Tibial artery (tissue), 4 donors: ENCODE measurements at regions not wholly inside any gene's neighbourhood (a gene's known extent, or its start where the extent isn't known, plus 50 kb on each side); places are given as distances from the start of the nearest gene placed in this dataset.

ENCODE experiments used
- DNase-seq, 2 donors: peaks; one replicate each; pipeline ENCODE4 v3.0.0-alpha.2; 2019
- H3K27ac ChIP-seq, 2 donors: fragments of 200-600 bp; sonication (generic) in 1 of 2; 1 replicate in 1 of 2; 2 replicates in 1 of 2; pipeline ENCODE4 v1.5.1; 2018 to 2019; ENCODE audit warnings: mild to moderate bottlenecking in 1 of 2
- H3K27me3 ChIP-seq, 2 donors: fragments of 200-600 bp; sonication (generic) in 1 of 2; one replicate each; pipeline versions ENCODE4 v1.5.1 to v1.6.0; 2016 to 2019
- H3K36me3 ChIP-seq, 3 donors: fragments of 200-600 bp; sonication (generic) in 2 of 3; one replicate each; pipeline ENCODE4 v1.5.1; 2016 to 2019; ENCODE audit warnings: mild to moderate bottlenecking in 2 of 3
- H3K4me1 ChIP-seq, 4 donors: fragments of 200-600 bp; sonication (generic) in 2 of 4; 1 replicate in 3 of 4; 2 replicates in 1 of 4; pipeline ENCODE4 v1.5.1; 2016 to 2019
- H3K4me3 ChIP-seq, 2 donors: fragments of 200-600 bp; sonication (generic) in 1 of 2; 1 replicate in 1 of 2; 2 replicates in 1 of 2; pipeline ENCODE4 v1.5.1; 2018 to 2019; ENCODE audit warnings: mild to moderate bottlenecking in 2 of 2
- H3K9me3 ChIP-seq, 3 donors: fragments of 200-600 bp; sonication (generic) in 1 of 3; one replicate each; pipeline ENCODE4 v1.5.1; 2016 to 2019
- CTCF ChIP-seq, 2 experiments: fragments of 200-600 bp in 1 of 2; fragments of 450-650 bp in 1 of 2; IDR thresholded peaks; one replicate each; pipeline ENCODE4 v1.5.1; 2017 to 2019; ENCODE audit warnings: antibody characterized with exemption in 2 of 2, mild to moderate bottlenecking in 1 of 2, moderate library complexity in 1 of 2
- intact Hi-C: fragments of 100-400 bp; cut with DNase I; formaldehyde crosslinking; loops from one replicate; pipeline ENCODE4 v1.15.0; 2023; ENCODE audit warnings: low total_unique reads

- no peaks in the 10 kb centered on the region for H3K27me3 ChIP-seq
- no peaks in the 10 kb centered on the region for H3K9me3 ChIP-seq
- H3K36me3 ChIP-seq: no peaks in the 10 kb centered on the region
- intact Hi-C loops: no loop called here
- no peaks in the 10 kb centered on the region for H3K4me1 ChIP-seq
- no peak for TF ChIP-seq CTCF (IDR thresholded peaks at IDR 0.05)
- no peak for DNase-seq
- no peak overlapping the region for H3K27ac ChIP-seq
- H3K4me3 ChIP-seq: no peak overlapping the region
These were observed 406.0 kb downstream of the PRKD1 start for GRCh38 chr14:29521526-29522137.
